Type B pancreatic cell (in vitro differentiated cells): ENCODE measurements at regions not wholly inside any gene's neighbourhood (a gene's known extent, or its start where the extent isn't known, plus 50 kb on each side); places are given as distances from the start of the nearest gene placed in this dataset.
"Not testable (repeated sequence)": the region's sequence is repeated elsewhere in the genome, so short reads cannot be mapped to it uniquely, and the experiment has no call there.

Experiments
- DNase-seq: peaks from one replicate; pipeline ENCODE4 v3.0.0; 2021; ENCODE audit warnings: mixed read lengths; ENCODE audit not compliant: unreplicated experiment; ENCODE audit errors: extremely low spot score
- H3K27ac Mint-ChIP-seq: 2 replicates; pipeline ENCODE4 v1.8.0; 2021; ENCODE audit warnings: mild to moderate bottlenecking, mixed read lengths
- H3K27me3 Mint-ChIP-seq: 2 replicates; pipeline ENCODE4 v1.8.0; 2021; ENCODE audit warnings: mixed read lengths
- H3K36me3 Mint-ChIP-seq: 2 replicates; pipeline ENCODE4 v1.8.0; 2021; ENCODE audit warnings: mixed read lengths
- H3K4me1 Mint-ChIP-seq: one replicate; pipeline ENCODE4 v1.8.0; 2021; ENCODE audit warnings: mixed read lengths; ENCODE audit not compliant: unreplicated experiment
- H3K4me3 Mint-ChIP-seq: 2 replicates; pipeline ENCODE4 v1.8.0; 2021; ENCODE audit warnings: mild to moderate bottlenecking, mixed read lengths
- H3K9me3 Mint-ChIP-seq: 2 replicates; pipeline ENCODE4 v1.8.0; 2021; ENCODE audit warnings: mixed read lengths
- CTCF ChIP-seq: fragments of 200-600 bp; sonication (generic); conservative IDR thresholded peaks from 2 replicates; pipeline ENCODE4 v1.5.0; 2021; ENCODE audit warnings: antibody characterized with exemption, mild to moderate bottlenecking

- DNase-seq = no peak
- Mint-ChIP-seq H3K27me3 (no peaks in the 10 kb centered on the region), H3K36me3 (no peaks in the 10 kb centered on the region), H3K27ac (no peak overlapping the region), H3K9me3 (no peaks in the 10 kb centered on the region), H3K4me1 (no peaks in the 10 kb centered on the region), H3K4me3 (no peak overlapping the region)
- no peak for TF ChIP-seq CTCF
Observed at GRCh38 chr2:58319481-58319880, 78.4 kb upstream of the FANCL start.

- not testable (repeated sequence) for H3K4me1 Mint-ChIP-seq, H3K9me3 Mint-ChIP-seq, H3K27me3 Mint-ChIP-seq, DNase-seq, H3K27ac Mint-ChIP-seq, H3K36me3 Mint-ChIP-seq, H3K4me3 Mint-ChIP-seq
Observed at GRCh38 chr2:58318949-58319348, 77.8 kb upstream of the FANCL start.

- Mint-ChIP-seq H3K4me1 (no peaks in the 10 kb centered on the region), H3K9me3 (no peaks in the 10 kb centered on the region), H3K36me3 (no peaks in the 10 kb centered on the region), H3K4me3 (no peak overlapping the region), H3K27me3 (no peaks in the 10 kb centered on the region), H3K27ac (no peak overlapping the region)
- no peak for DNase-seq
- no peak for TF ChIP-seq CTCF
Observed at GRCh38 chr2:58313926-58314325, 72.8 kb upstream of the FANCL start.

GRCh38 chr2:58308435-58308834 lies 67.3 kb upstream of the FANCL start:
- Mint-ChIP-seq H3K27ac (no peak overlapping the region), H3K36me3 (no peaks in the 10 kb centered on the region), H3K27me3 (no peaks in the 10 kb centered on the region), H3K4me1 (no peaks in the 10 kb centered on the region), H3K9me3 (peaks cover 6% of the 10 kb centered on the region), H3K4me3 (no peak overlapping the region)
- no peak for DNase-seq
- TF ChIP-seq CTCF = no peak

- Mint-ChIP-seq H3K4me3 (no peak overlapping the region), H3K27me3 (no peaks in the 10 kb centered on the region), H3K27ac (no peak overlapping the region), H3K4me1 (no peaks in the 10 kb centered on the region), H3K36me3 (no peaks in the 10 kb centered on the region), H3K9me3 (peaks cover 6% of the 10 kb centered on the region)
- no peak for TF ChIP-seq CTCF
- DNase-seq = no peak
Observed at GRCh38 chr2:58304843-58305242, 63.7 kb upstream of the FANCL start.

- Mint-ChIP-seq H3K4me3 (no peak overlapping the region), H3K36me3 (no peaks in the 10 kb centered on the region), H3K27me3 (no peaks in the 10 kb centered on the region), H3K4me1 (no peaks in the 10 kb centered on the region), H3K9me3 (peaks cover under 1% of the 10 kb centered on the region), H3K27ac (no peak overlapping the region)
- no peak for DNase-seq
- no peak for TF ChIP-seq CTCF
Observed at GRCh38 chr2:58299123-58299522, 58.0 kb upstream of the FANCL start.
